Type B pancreatic cell (in vitro differentiated cells): ENCODE measurements at regions not wholly inside any gene's neighbourhood (a gene's known extent, or its start where the extent isn't known, plus 50 kb on each side); places are given as distances from the start of the nearest gene placed in this dataset.

ENCODE experiments used
- DNase-seq: peaks from one replicate; pipeline ENCODE4 v3.0.0; 2021; ENCODE audit warnings: mixed read lengths; ENCODE audit not compliant: unreplicated experiment; ENCODE audit errors: extremely low spot score
- H3K27ac Mint-ChIP-seq: 2 replicates; pipeline ENCODE4 v1.8.0; 2021; ENCODE audit warnings: mild to moderate bottlenecking, mixed read lengths
- H3K27me3 Mint-ChIP-seq: 2 replicates; pipeline ENCODE4 v1.8.0; 2021; ENCODE audit warnings: mixed read lengths
- H3K36me3 Mint-ChIP-seq: 2 replicates; pipeline ENCODE4 v1.8.0; 2021; ENCODE audit warnings: mixed read lengths
- H3K4me1 Mint-ChIP-seq: one replicate; pipeline ENCODE4 v1.8.0; 2021; ENCODE audit warnings: mixed read lengths; ENCODE audit not compliant: unreplicated experiment
- H3K4me3 Mint-ChIP-seq: 2 replicates; pipeline ENCODE4 v1.8.0; 2021; ENCODE audit warnings: mild to moderate bottlenecking, mixed read lengths
- H3K9me3 Mint-ChIP-seq: 2 replicates; pipeline ENCODE4 v1.8.0; 2021; ENCODE audit warnings: mixed read lengths
- CTCF ChIP-seq: fragments of 200-600 bp; sonication (generic); conservative IDR thresholded peaks from 2 replicates; pipeline ENCODE4 v1.5.0; 2021; ENCODE audit warnings: antibody characterized with exemption, mild to moderate bottlenecking

GRCh38 chr2:181395851-181396250, 61.3 kb upstream of the ITGA4 start:
- Mint-ChIP-seq H3K27me3 (no peaks in the 10 kb centered on the region), H3K9me3 (peaks cover 5% of the 10 kb centered on the region), H3K4me1 (peaks cover 35% of the 10 kb centered on the region), H3K4me3 (no peak overlapping the region), H3K36me3 (no peaks in the 10 kb centered on the region), H3K27ac (no peak overlapping the region)
- no peak for TF ChIP-seq CTCF
- no peak for DNase-seq

- H3K27me3 Mint-ChIP-seq, result no peaks in the 10 kb centered on the region
- H3K36me3 Mint-ChIP-seq, result no peaks in the 10 kb centered on the region
- no peak overlapping the region for H3K27ac Mint-ChIP-seq
- no peak for DNase-seq
- peak overlapping the region; percentile 12 for H3K4me3 Mint-ChIP-seq
- H3K4me1 Mint-ChIP-seq, result peaks cover 35% of the 10 kb centered on the region
- H3K9me3 Mint-ChIP-seq, result peaks cover 5% of the 10 kb centered on the region
- TF ChIP-seq CTCF, result no peak
These were observed 60.7 kb upstream of the ITGA4 start for GRCh38 chr2:181396256-181397123.

GRCh38 chr2:181397331-181397730, 59.9 kb upstream of the ITGA4 start:
- H3K9me3 Mint-ChIP-seq, result peaks cover 5% of the 10 kb centered on the region
- H3K4me3 Mint-ChIP-seq, result no peak overlapping the region
- no peak overlapping the region for H3K27ac Mint-ChIP-seq
- no peaks in the 10 kb centered on the region for H3K27me3 Mint-ChIP-seq
- TF ChIP-seq CTCF, result no peak
- H3K4me1 Mint-ChIP-seq, result peaks cover 35% of the 10 kb centered on the region
- no peak for DNase-seq
- no peaks in the 10 kb centered on the region for H3K36me3 Mint-ChIP-seq

GRCh38 chr2:181398000-181398399, 59.2 kb upstream of the ITGA4 start:
- H3K9me3 Mint-ChIP-seq, result peaks cover 5% of the 10 kb centered on the region
- no peak for TF ChIP-seq CTCF
- H3K27me3 Mint-ChIP-seq, result peaks cover 3% of the 10 kb centered on the region
- peaks cover 35% of the 10 kb centered on the region for H3K4me1 Mint-ChIP-seq
- H3K36me3 Mint-ChIP-seq, result no peaks in the 10 kb centered on the region
- H3K4me3 Mint-ChIP-seq, result no peak overlapping the region
- H3K27ac Mint-ChIP-seq, result no peak overlapping the region
- no peak for DNase-seq

GRCh38 chr2:181399027-181399426, 58.2 kb upstream of the ITGA4 start:
- no peaks in the 10 kb centered on the region for H3K36me3 Mint-ChIP-seq
- peaks cover 3% of the 10 kb centered on the region for H3K27me3 Mint-ChIP-seq
- H3K4me3 Mint-ChIP-seq, result no peak overlapping the region
- peaks cover 31% of the 10 kb centered on the region for H3K4me1 Mint-ChIP-seq
- H3K27ac Mint-ChIP-seq, result no peak overlapping the region
- TF ChIP-seq CTCF, result no peak
- DNase-seq, result no peak
- peaks cover 5% of the 10 kb centered on the region for H3K9me3 Mint-ChIP-seq
